ENCODE measurements at regions not wholly inside any gene's neighbourhood (a gene's known extent, or its start where the extent isn't known, plus 50 kb on each side); places are given as distances from the start of the nearest gene placed in this dataset.

DNA sequence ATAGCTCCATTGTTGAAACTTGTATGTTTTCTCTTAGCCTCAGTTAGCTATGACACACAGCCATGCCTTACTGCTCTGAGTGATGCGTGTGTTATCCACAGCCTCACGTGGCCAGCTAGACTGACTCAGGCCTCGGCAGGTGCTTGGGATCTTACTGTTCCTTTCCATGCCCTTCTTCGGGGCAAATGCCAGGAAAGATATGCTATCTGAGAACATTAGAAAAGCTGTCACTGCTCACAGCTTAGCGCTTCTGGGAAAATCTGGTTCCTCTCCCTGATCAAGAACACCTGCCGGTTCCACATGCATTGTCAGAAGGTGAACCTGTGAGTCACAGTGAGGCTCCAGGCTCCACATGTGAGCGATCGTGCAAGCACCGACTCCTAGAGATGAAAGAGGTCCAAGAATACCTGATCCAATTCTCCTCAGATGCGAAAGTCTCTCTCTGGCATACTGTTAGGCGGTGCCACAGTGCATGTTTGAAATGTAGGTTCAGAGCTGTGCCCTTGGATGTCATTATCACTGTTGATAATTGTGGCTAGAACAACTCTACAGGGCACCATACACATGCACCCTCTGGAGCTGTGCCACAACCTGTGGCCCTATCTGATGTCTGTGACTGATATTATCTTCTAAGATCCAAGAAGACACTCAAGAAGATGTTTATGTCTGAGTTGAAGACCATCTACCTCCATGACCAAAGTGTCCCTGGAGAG, 247.8 kb upstream of the IGFBP3 start:
- Histone ChIP-seq H2BK12ac (ENCODE audit: low read depth, low read length) (no peak overlapping the region), H4K8ac (ENCODE audit: extremely low read depth, insufficient read depth, low read length) (no peak overlapping the region), H3K23ac (ENCODE audit: insufficient read length) (no peak overlapping the region), H3K79me2 (ENCODE audit: control insufficient read depth in 1 of 2, insufficient read depth in 2 of 2, low read length in 2 of 2) (no peaks in the 10 kb centered on the region), H3K9me3 (ENCODE audit: insufficient read depth in 2 of 2, low read depth in 1 of 2, low read length in 1 of 2) (no peaks in the 10 kb centered on the region), H3K4me3 (ENCODE audit: extremely low read depth in 1 of 4, insufficient read depth in 2 of 4, low read depth in 3 of 4, low read length in 4 of 4) (no peak overlapping the region), H3K18ac (ENCODE audit: extremely low read depth, low read length) (no peak overlapping the region), H3K36me3 (ENCODE audit: control insufficient read depth in 2 of 4, insufficient read depth in 4 of 4, low read length in 3 of 4) (no peaks in the 10 kb centered on the region), H4K91ac (replicated peaks; ENCODE audit: insufficient read length, low read length) (no peak overlapping the region), H4K5ac (ENCODE audit: insufficient read length, low read depth, low read length) (no peak overlapping the region), H3K14ac (ENCODE audit: insufficient read length) (no peak overlapping the region), H4K20me1 (replicated peaks in 1 of 2; ENCODE audit: control insufficient read depth in 1 of 2, insufficient read depth in 2 of 2, low read length in 2 of 2) (no peaks in the 10 kb centered on the region), H2BK120ac (replicated peaks; ENCODE audit: low read depth, low read length) (no peak overlapping the region), H2BK15ac (ENCODE audit: low read length) (no peak overlapping the region), H3K9ac (replicated peaks in 1 of 4; ENCODE audit: extremely low read depth in 1 of 4, low read depth in 3 of 4, low read length in 3 of 4) (no peak overlapping the region), H3K79me1 (ENCODE audit: low read depth, low read length) (no peaks in the 10 kb centered on the region), H2BK5ac (ENCODE audit: low read depth, low read length) (no peak overlapping the region), H3K4me1 (replicated peaks in 1 of 4; ENCODE audit: control insufficient read depth in 3 of 4, insufficient read depth in 4 of 4, low read length in 3 of 4) (no peaks in the 10 kb centered on the region), H3K27me3 (replicated peaks in 1 of 4; ENCODE audit: control insufficient read depth in 3 of 4, extremely low read depth in 1 of 4, insufficient read depth in 3 of 4, low read length in 3 of 4) (no peaks in the 10 kb centered on the region), H2BK20ac (ENCODE audit: low read length) (no peak overlapping the region), H2AK5ac (ENCODE audit: low read depth, low read length) (no peak overlapping the region), H3K4me2 (ENCODE audit: insufficient read depth in 1 of 2, low read depth in 2 of 2, low read length in 2 of 2) (no peak overlapping the region), H3K23me2 (ENCODE audit: low read depth, low read length) (no peaks in the 10 kb centered on the region), H3K56ac (replicated peaks; ENCODE audit: insufficient read length, low read depth, low read length) (no peak overlapping the region), H2AFZ (ENCODE audit: low read length) (no peak overlapping the region), H3K4ac (replicated peaks; ENCODE audit: insufficient read length, low read depth, low read length) (no peak overlapping the region), H3K27ac (ENCODE audit: low read depth, low read length) (no peak overlapping the region)
- no peak for DNase-seq (ENCODE audit: low read depth in 1 of 2, low spot score in 2 of 2)
- CTCF ChIA-PET (ENCODE audit: partially characterized antibody): interaction anchor here (0.9 to 1.8 kb wide), 2 partner anchors 14 to 246 kb away, joined by 3 to 10 read pairs; no protein-coding TSS in a partner anchor
- TF ChIP-seq FOSL1 (IDR thresholded peaks at IDR 0.05; ENCODE audit: insufficient read depth, low read depth, low read length): no peak
- TF ChIP-seq HDAC6 (IDR thresholded peaks at IDR 0.05; ENCODE audit: low read depth, low read length): no peak
- TF ChIP-seq TBP (IDR thresholded peaks at IDR 0.05; ENCODE audit: low read depth, low read length): no peak
- TF ChIP-seq CTCF (IDR thresholded peaks at IDR 0.05; ENCODE audit: control extremely low read depth in 1 of 3, insufficient read depth in 1 of 3, low read depth in 1 of 3, low read length in 3 of 3): no peak
- TF ChIP-seq SP2 (IDR thresholded peaks at IDR 0.05; ENCODE audit: low read length): no peak
- TF ChIP-seq SP1 (IDR thresholded peaks at IDR 0.05; ENCODE audit: low read depth, low read length): no peak
- TF ChIP-seq SAP30 (IDR thresholded peaks at IDR 0.05; ENCODE audit: insufficient read depth, insufficient replicate concordance, low read length): no peak
- TF ChIP-seq GABPA (IDR thresholded peaks at IDR 0.05; ENCODE audit: borderline replicate concordance, insufficient read depth, low read length): no peak
- TF ChIP-seq ZNF274 (IDR thresholded peaks at IDR 0.05; ENCODE audit: borderline replicate concordance, extremely low read depth, low read length): no peak
- no peak for TF ChIP-seq SRF (IDR thresholded peaks at IDR 0.05; ENCODE audit: low read depth, low read length)
- no peak for TF ChIP-seq RNF2 (IDR thresholded peaks at IDR 0.05; ENCODE audit: borderline replicate concordance, low read depth, low read length, missing control alignments, poor library complexity, severe bottlenecking)
- FAIRE-seq: no peak
- POLR2A ChIA-PET (ENCODE audit: partially characterized antibody): no interaction called here
- 88% methylated on average over 11 of the region's 11 CpGs; no CpG with 5 or more reads in 1 of the 2 experiments for WGBS, 2 experiments (ENCODE audit: extremely low coverage in 1 of 2, insufficient coverage in 1 of 2, insufficient read length in 1 of 2, insufficient replicate concordance in 2 of 2, low coverage in 1 of 2, low lambda C conversion rate in 2 of 2, missing lambda C conversion rate in 1 of 2)

Data from H1 (cell line).